Activated T-helper 2 cell treated with anti-CD3 and anti-CD28 coated beads, Interferon-gamma antibody, Interleukin-2, Interleukin-4, amounts not matched to agents 10 μg/mL and 5 μg/mL and 100 μg/mL, durations not matched to agents 14 hours and 24 hours and 36 hours (primary cell): ENCODE measurements at regions not wholly inside any gene's neighbourhood (a gene's known extent, or its start where the extent isn't known, plus 50 kb on each side); places are given as distances from the start of the nearest gene placed in this dataset.

Experiments
- DNase-seq: peaks from one replicate; pipeline ENCODE4 v3.0.0; 2021; ENCODE audit warnings: low spot score
- H3K27ac Mint-ChIP-seq: one replicate; pipeline ENCODE4 v1.8.0; 2021; ENCODE audit warnings: mixed read lengths
- H3K27me3 Mint-ChIP-seq: one replicate; pipeline ENCODE4 v1.8.0; 2021; ENCODE audit warnings: low read depth, mixed read lengths
- H3K36me3 Mint-ChIP-seq: one replicate; pipeline ENCODE4 v1.8.0; 2021; ENCODE audit warnings: low read depth, mixed read lengths
- H3K4me1 Mint-ChIP-seq: one replicate; pipeline ENCODE4 v1.8.0; 2021; ENCODE audit warnings: low read depth, mixed read lengths
- H3K4me3 Mint-ChIP-seq: one replicate; pipeline ENCODE4 v1.8.0; 2021; ENCODE audit warnings: low read depth, mild to moderate bottlenecking, moderate library complexity, mixed read lengths
- H3K9me3 Mint-ChIP-seq: one replicate; pipeline ENCODE4 v1.8.0; 2021; ENCODE audit warnings: mixed read lengths
- intact Hi-C: fragments of 100-400 bp; cut with micrococcal nuclease; formaldehyde crosslinking; loops from one replicate; pipeline ENCODE4 v1.15.1; 2023

DNA sequence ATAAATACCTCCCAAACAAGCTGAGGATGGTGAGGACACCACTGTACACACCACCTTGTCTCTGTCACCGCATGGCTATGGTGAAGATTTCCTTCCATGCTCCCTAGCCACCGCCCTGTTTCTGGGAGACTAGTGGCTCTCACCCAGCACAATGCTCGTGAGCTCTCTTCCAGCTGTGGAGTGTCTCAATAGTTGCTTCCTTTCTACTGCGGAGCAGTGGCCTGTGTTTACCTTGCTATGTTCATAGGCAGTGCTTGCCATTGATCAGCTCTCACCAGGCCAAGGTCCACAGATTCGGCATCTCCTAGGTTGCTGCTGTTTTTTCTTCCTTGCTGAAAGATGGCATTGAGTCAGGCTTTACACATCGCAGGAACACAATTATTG is 313.6 kb upstream of the RTL1 start:
- H3K9me3 Mint-ChIP-seq = peaks cover 6% of the 10 kb centered on the region
- no peaks in the 10 kb centered on the region for H3K36me3 Mint-ChIP-seq
- no peak overlapping the region for H3K4me3 Mint-ChIP-seq
- H3K4me1 Mint-ChIP-seq = no peaks in the 10 kb centered on the region
- H3K27ac Mint-ChIP-seq = no peak overlapping the region
- DNase-seq = no peak
- intact Hi-C loops = no loop called here
- no peaks in the 10 kb centered on the region for H3K27me3 Mint-ChIP-seq

DNA sequence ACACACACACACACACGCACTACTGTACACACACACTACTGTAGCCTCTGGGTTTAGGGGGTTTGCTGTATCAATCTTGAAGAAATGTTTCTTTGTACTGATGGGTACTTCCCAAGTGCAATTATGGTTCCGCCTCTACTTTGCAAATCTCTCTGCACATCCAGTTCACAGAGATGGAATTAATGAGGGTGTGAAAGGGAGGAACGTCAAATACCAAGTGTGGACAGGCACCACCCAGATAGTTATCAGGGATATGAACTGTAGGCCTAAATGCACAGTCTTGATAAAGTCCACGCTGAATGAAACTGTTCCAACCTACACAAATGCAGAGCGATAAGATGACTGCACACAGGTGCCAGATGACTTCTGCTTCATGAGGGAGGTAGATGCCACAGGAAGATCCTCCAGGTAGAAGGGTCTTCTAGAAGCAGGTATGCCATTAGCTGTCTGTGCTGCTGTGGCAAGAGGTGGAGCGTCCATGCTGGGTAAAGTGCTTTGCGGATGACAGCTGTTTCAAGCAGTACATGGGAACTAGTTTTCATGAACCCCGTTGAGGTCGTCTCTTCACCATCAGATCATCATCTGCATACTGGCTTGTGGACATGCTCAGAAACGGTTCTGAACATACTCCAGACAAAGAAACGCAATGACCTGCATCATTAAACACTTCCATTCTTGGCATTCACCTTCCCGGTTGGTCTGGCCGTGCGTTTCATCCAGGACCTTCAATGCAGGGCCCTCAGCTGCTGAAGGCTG is 314.3 kb upstream of the RTL1 start:
- Mint-ChIP-seq H3K27ac (no peak overlapping the region), H3K27me3 (no peaks in the 10 kb centered on the region), H3K4me3 (no peak overlapping the region), H3K4me1 (no peaks in the 10 kb centered on the region), H3K9me3 (peaks cover 4% of the 10 kb centered on the region), H3K36me3 (no peaks in the 10 kb centered on the region)
- no peak for DNase-seq
- intact Hi-C loops = no loop called here

DNA sequence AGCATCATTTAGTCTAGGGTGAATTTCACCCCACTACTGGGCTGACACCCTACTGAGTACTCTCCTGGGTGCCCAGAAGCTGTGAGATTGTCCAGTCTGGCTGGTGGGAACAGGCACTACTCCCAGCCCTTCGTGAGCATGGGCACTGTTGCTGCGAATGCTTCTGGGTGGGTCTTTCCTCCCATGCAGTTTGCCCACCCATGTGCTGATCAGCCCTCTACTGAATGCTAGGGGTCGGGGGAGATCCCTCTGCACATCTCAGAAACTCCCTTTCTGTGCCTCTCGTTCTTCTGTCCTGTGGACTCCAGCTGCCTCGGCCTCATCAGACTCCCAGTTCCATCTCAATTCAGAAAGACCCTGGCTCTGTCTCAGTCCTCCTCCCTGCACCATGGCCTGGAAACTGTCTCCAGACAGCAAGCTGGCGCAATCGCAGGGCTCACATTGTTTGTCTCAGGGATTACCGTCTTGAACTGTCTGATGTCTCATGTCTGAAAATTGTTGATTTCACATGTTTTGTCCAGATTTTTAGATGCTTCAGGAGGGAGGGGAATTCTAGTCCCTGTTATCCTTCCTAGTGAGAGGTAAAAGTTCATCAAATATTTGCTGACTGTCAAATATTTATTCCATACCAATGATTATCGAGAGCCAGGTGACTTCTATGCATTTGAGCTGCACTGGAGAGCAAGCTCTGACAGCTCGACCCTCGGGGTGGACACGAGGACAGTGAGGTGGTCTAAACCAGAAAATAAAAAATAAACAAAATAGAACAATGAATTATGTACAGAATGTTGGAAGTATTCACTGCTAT is 316.6 kb upstream of the RTL1 start:
- intact Hi-C loops = no loop called here
- H3K36me3 Mint-ChIP-seq = no peaks in the 10 kb centered on the region
- H3K4me3 Mint-ChIP-seq = no peak overlapping the region
- DNase-seq = no peak
- H3K27ac Mint-ChIP-seq = no peak overlapping the region
- no peaks in the 10 kb centered on the region for H3K4me1 Mint-ChIP-seq
- H3K27me3 Mint-ChIP-seq = no peaks in the 10 kb centered on the region
- H3K9me3 Mint-ChIP-seq = peaks cover 2% of the 10 kb centered on the region

DNA sequence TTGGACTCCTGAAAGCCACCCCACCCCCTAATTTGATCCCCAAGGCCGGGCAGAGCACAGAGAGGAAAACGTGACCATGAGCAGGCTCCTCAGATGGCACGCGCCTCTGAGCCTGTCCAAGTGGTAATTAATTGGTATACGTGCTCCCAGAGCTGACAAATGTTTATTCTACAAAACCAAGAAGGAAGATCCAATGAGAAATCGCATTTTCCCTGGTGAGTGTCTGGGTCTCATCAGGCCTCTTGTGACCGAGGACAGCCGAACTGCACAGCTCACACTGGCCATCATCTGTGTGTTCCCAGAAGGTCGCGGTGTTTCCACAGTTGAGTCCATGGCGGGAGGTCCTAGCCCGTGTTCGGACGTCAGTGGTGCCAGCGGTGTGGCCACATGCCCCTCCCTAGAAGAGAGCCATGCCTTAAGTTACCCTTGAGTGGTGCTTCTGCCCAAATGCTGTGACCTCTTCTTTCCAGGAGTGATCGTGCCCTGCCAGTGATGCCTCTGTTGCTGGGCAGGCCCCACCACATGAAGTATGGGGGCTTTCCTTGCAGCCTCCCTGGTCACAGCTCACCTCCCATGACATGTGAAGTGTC is 317.5 kb upstream of the RTL1 start:
- no peaks in the 10 kb centered on the region for H3K27me3 Mint-ChIP-seq
- intact Hi-C loops = no loop called here
- H3K9me3 Mint-ChIP-seq = no peaks in the 10 kb centered on the region
- no peak overlapping the region for H3K27ac Mint-ChIP-seq
- peaks cover 4% of the 10 kb centered on the region for H3K4me1 Mint-ChIP-seq
- no peaks in the 10 kb centered on the region for H3K36me3 Mint-ChIP-seq
- H3K4me3 Mint-ChIP-seq = no peak overlapping the region
- no peak for DNase-seq

DNA sequence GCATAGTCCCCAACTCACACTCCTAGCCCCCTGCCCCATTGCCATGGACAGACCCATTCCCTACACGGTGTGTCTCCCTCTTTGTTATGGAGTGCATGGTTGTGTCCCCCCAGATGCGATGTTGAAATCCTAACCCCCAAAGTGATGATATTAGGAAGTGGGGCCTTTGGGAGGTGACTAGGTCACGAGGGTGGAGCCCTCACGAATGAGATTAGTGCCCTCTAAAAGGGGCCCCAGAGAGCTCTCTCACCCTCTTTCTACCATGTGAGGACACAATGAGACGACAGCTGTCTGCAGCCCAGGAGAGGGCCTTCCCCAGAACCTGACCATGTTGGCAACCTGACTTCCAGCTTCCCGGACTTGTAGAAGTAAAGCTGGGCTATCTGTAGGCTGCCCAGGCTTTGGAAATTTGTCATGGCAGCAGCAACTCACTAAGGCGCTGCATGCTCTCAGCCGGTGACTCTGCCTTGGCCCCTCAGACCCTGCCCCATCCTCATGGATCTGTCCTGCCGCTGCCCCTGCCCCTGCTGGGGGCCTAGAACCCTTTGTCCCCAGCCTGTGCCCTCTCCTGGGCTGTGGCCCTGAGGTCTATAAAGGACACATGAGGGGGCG is 318.1 kb upstream of the RTL1 start:
- H3K4me1 Mint-ChIP-seq = peaks cover 4% of the 10 kb centered on the region
- H3K36me3 Mint-ChIP-seq = no peaks in the 10 kb centered on the region
- no peak overlapping the region for H3K4me3 Mint-ChIP-seq
- no peak overlapping the region for H3K27ac Mint-ChIP-seq
- no peak for DNase-seq
- H3K27me3 Mint-ChIP-seq = no peaks in the 10 kb centered on the region
- intact Hi-C loops = no loop called here
- no peaks in the 10 kb centered on the region for H3K9me3 Mint-ChIP-seq

DNA sequence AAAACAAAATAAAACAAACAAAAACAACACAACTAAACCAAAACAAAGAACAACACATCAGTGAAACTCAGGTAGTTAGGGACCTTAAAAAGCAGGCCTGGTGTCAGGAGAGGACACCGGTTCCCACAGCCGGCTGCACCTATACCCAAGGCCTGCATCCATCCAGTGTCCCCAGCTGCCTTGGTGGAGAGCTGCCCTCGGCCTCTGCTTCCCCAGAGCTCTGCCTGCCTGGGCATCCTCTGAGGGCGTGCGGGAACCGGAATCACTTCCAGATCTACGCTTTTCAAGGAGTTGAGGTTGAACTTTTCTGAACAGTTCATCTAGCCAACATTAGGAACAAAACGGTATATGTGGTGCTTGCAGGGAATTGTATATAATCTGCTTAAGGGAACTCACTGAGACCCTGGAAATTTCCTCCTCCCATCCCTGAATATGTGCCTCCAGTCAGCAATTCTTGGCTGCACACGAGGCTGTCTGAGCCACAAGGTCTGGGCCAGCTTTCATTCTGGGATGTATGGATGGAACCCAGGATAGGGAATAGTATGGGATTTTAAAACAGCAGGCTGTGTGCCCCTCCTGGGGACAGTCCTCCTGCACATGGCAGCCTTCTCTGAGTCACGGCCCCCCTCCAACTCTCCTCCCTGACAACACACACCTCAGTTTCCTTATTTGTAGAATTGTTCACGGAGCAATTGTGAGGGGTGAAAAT is 319.0 kb upstream of the RTL1 start:
- no peak overlapping the region for H3K4me3 Mint-ChIP-seq
- peaks cover 4% of the 10 kb centered on the region for H3K4me1 Mint-ChIP-seq
- no peaks in the 10 kb centered on the region for H3K36me3 Mint-ChIP-seq
- H3K27me3 Mint-ChIP-seq = no peaks in the 10 kb centered on the region
- no peaks in the 10 kb centered on the region for H3K9me3 Mint-ChIP-seq
- no peak overlapping the region for H3K27ac Mint-ChIP-seq
- intact Hi-C loops = no loop called here
- no peak for DNase-seq

DNA sequence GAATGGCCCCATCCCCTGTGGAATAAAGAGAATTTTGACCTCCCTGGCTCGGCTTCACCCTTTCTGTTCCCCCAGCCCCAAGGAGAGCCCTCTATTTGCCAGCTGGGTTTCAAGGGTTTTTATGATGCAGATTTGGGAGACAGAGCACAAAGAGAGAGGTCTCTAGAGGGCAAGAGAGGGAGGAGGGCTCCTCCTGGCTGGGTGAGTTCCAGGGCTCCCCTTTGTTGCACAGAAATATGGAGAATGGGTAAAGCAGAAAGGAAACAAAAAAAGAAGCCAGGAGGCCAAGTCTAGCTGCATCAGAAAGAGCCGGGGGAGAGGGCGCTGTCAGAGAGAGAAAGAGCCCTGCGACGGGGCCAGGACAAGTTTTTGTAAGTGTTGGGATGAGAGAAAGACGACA is 319.6 kb upstream of the RTL1 start:
- H3K4me3 Mint-ChIP-seq = no peak overlapping the region
- H3K4me1 Mint-ChIP-seq = peaks cover 4% of the 10 kb centered on the region
- H3K27ac Mint-ChIP-seq = no peak overlapping the region
- no peak for DNase-seq
- no peaks in the 10 kb centered on the region for H3K27me3 Mint-ChIP-seq
- H3K36me3 Mint-ChIP-seq = no peaks in the 10 kb centered on the region
- H3K9me3 Mint-ChIP-seq = no peaks in the 10 kb centered on the region
- intact Hi-C loops = no loop called here

DNA sequence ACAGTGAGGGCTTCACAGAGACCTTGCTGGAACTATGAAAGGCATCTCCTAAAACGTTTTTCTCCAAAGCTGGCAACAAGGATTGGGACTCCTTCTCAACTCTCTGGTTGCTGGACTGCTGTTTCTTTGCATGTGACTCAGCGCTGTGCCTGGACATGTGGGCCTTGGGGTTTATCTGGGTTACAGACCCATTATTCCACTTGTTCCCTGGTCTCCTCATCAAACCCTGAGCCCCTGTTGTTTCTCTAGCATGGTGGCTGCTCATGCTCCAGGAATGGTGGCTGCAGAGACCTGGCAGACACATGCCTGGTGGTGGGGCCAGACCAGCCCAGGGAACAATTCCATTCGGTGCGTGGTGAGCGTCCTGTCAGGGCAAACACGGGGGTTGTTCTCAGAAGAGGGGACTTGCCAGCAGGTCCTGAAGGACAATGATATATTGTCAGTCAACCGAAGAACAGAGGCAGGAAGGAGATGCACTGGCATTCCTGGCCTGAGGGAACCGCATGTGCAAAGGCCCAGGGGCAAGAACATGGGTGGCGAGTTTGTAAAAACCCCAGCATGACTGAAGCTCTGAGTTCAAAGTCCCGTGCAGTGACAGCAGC is 320.1 kb upstream of the RTL1 start:
- Mint-ChIP-seq H3K9me3 (no peaks in the 10 kb centered on the region), H3K27ac (no peak overlapping the region), H3K4me1 (peaks cover 4% of the 10 kb centered on the region), H3K36me3 (no peaks in the 10 kb centered on the region), H3K4me3 (no peak overlapping the region), H3K27me3 (no peaks in the 10 kb centered on the region)
- intact Hi-C loops = no loop called here
- DNase-seq = no peak

DNA sequence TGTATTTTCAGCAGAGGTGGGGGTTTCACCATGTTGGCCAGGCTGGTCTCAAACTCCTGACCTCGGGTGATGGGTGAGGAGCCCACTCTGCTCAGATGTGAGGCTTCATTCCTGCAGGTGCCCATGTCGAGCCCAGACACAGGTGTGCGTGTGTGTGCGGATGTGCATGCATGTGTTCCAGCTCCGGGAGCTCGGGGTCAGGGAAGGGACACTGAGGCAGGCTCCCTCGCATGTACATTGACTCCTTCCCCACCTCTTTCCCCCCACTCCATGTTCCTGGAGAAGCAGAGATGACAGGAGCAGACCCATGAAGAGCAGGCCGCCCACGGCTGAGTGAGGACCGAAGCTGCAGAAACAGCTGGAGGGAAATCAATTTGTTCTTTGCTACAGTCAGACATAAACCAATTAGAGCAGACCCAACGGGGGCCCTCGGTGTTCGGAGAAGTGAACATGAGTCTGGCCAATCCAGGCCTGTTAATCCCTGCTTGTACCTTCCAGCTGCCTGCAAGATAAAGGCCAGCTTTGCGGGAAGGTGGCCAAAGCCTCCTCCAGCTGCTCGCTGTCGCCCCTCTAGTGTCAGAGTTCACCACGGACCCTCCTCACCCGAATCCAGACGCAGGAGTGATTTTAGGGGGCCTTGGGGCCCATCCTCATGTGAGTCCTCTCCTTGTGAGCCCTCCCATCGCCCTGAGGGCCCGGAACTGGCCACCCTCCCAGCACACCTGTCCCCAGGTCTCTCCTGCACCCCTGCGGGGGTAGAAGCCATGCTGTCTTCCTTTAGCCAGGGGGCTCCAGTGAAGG is 321.0 kb upstream of the RTL1 start:
- intact Hi-C loops = no loop called here
- H3K4me1 Mint-ChIP-seq = peaks cover 4% of the 10 kb centered on the region
- H3K27ac Mint-ChIP-seq = no peak overlapping the region
- no peaks in the 10 kb centered on the region for H3K36me3 Mint-ChIP-seq
- no peak for DNase-seq
- no peaks in the 10 kb centered on the region for H3K27me3 Mint-ChIP-seq
- no peaks in the 10 kb centered on the region for H3K9me3 Mint-ChIP-seq
- no peak overlapping the region for H3K4me3 Mint-ChIP-seq

DNA sequence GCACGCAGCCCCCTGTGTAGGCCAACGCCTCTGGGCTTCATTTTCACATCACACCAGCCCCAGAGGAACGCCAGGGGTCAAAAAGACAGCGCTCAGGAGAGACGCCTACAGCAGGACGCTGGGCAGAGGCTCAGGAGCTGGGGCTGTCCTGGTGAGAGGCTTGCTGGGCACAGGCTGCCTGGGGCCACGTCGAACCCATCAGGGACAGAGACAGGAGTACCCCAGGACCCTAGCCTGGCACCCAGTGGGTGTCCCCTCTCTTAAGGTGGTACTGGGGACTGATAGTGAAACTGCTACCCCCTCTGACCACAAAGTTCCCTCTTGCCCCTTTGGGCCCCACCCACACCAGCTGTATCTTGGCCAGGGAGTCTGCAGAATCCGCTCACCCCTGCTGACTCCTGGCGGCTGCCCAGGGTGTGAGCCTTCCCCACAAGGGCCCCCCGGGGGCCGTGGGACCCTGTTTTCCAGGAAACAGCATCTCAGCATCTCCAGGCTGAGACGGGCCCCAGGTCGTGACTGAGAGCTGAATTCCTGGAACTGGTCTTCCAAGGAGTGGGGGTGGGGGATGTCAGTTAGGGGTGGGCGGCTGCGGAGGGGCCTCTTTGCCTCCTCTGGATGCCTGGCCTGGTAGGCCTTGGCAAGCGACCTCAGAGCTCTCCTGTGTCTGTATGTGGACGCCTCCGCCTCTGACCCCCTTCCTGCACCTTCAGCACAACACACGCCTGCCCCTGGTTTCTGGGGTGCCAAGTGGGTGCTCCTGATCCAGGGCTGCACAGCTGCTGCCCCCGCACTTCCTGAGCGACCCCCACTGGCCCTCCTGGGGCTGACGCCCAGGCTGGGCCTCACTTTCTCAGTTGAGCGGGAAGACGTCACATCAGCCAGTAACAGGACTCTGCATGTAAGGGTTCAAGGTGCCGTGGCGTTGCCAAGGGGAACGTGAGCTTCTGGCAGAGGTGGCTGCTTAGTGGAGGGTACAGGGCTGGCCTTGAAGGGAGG is 321.9 kb upstream of the RTL1 start:
- Mint-ChIP-seq H3K9me3 (no peaks in the 10 kb centered on the region), H3K27me3 (no peaks in the 10 kb centered on the region), H3K27ac (no peak overlapping the region), H3K4me1 (peaks cover 4% of the 10 kb centered on the region), H3K36me3 (no peaks in the 10 kb centered on the region), H3K4me3 (no peak overlapping the region)
- DNase-seq = no peak
- intact Hi-C loops = no loop called here

DNA sequence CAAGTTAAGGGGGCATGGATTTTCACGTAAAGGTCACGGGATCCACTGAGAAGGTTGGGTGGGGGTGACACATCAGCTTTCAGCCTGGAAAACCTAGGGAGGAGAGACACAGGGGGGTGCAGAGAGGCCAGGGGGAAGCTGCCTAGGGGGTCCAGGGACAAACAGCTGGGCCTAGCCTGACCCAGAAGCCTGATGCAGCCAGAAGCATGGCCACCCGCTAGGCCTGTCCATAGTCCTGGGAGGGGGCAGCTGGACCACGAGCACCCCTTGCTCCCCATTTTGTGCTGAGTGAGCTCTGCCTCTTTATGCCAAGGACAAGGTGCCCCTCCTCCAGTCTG is 322.7 kb upstream of the RTL1 start:
- intact Hi-C loops = no loop called here
- H3K36me3 Mint-ChIP-seq = no peaks in the 10 kb centered on the region
- H3K27ac Mint-ChIP-seq = no peak overlapping the region
- H3K4me1 Mint-ChIP-seq = peaks cover 4% of the 10 kb centered on the region
- no peaks in the 10 kb centered on the region for H3K27me3 Mint-ChIP-seq
- no peak for DNase-seq
- H3K9me3 Mint-ChIP-seq = no peaks in the 10 kb centered on the region
- H3K4me3 Mint-ChIP-seq = no peak overlapping the region
